GM12873 (cell line): ENCODE measurements at regions not wholly inside any gene's neighbourhood (a gene's known extent, or its start where the extent isn't known, plus 50 kb on each side); places are given as distances from the start of the nearest gene placed in this dataset.

Experiments
- CTCF ChIP-seq: IDR thresholded peaks from 2 replicates; pipeline ENCODE4 v1.5.1; 2012; ENCODE audit warnings: low read depth, mild to moderate bottlenecking, moderate library complexity, low read length, control low read depth; ENCODE audit not compliant: insufficient read depth; ENCODE audit errors: missing control alignments

DNA sequence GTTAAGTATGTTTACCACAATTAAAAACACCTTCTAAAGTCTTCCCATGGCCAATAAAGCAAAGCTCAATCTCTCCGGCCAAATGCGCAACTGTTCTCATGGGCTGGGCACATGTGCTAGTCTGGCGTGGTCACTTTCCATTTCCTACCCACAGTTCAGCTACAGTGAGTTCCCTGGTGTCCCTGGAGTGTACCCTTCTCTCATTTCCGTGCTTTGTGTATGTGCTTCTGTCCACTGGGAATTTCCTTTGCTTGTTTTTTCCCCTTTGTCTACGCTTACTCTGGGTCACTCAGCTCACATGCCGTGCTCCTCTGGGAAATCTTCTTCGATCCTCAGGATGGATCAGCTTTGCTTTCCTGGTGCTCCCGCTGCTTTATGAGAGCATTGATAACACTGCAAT is 69.6 kb upstream of the GYPC start:
- no peak for TF ChIP-seq CTCF

- no peak for TF ChIP-seq CTCF
These were observed 56.9 kb upstream of the GYPC start for GRCh38 chr2:126599062-126599461.

DNA sequence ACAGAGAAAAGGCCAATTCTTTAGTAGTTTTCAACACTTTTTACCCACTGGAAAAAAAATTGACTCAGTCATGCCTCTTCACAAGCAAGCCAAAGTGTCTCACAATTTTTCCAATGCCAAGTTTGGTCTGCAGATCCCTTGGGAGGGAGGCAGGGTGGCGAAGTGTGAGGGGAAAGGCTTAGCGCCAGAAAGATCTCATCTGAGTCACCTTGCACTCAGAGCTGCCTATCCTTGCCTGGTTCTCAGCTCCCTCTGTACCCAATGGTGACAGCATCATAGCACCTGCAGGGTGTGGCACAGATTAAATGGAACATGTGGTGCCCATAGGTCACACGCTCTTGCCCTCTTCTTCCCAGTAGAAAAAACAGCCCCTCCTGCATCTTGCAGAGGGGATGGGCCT is 55.2 kb upstream of the GYPC start:
- no peak for TF ChIP-seq CTCF

GRCh38 chr2:126602334-126602733 is 53.6 kb upstream of the GYPC start:
- TF ChIP-seq CTCF = no peak
